Activated CD8-positive, alpha-beta T cell treated with anti-CD3 and anti-CD28 coated beads for 36 hours (primary cell): ENCODE measurements at regions not wholly inside any gene's neighbourhood (a gene's known extent, or its start where the extent isn't known, plus 50 kb on each side); places are given as distances from the start of the nearest gene placed in this dataset.

Experiments
- ATAC-seq: fragments of 200-7000 bp; cut with Tn5 transposase; one replicate; pipeline ENCODE4 v1.10.0; 2021; ENCODE audit warnings: mild to moderate bottlenecking, moderate library complexity
- CTCF ChIA-PET: fragments of 350-600 bp; sonication (Branson Sonifier 250); formaldehyde crosslinking; loops from one replicate; lab custom pipeline; 2021; ENCODE audit warnings: antibody characterized with exemption; lab: Charles Lee
- POLR2A ChIA-PET: fragments of 350-600 bp; sonication (Branson Sonifier 250); formaldehyde crosslinking; loops from one replicate; lab custom pipeline; 2021; ENCODE audit warnings: antibody characterized with exemption; lab: Charles Lee
- DNase-seq: peaks from one replicate; pipeline ENCODE4 v3.0.0-alpha.2; 2020
- H3K27ac Mint-ChIP-seq: one replicate; pipeline ENCODE4 v1.8.0; 2021; ENCODE audit warnings: mild to moderate bottlenecking, mixed read lengths
- H3K27me3 Mint-ChIP-seq: one replicate; pipeline ENCODE4 v1.8.0; 2021; ENCODE audit warnings: mixed read lengths
- H3K36me3 Mint-ChIP-seq: one replicate; pipeline ENCODE4 v1.8.0; 2021; ENCODE audit warnings: low read depth, mixed read lengths
- H3K4me1 Mint-ChIP-seq: one replicate; pipeline ENCODE4 v1.8.0; 2021; ENCODE audit warnings: low read depth, mixed read lengths
- H3K4me3 Mint-ChIP-seq: one replicate; pipeline ENCODE4 v1.8.0; 2021; ENCODE audit warnings: mild to moderate bottlenecking, moderate library complexity, mixed read lengths
- H3K9me3 Mint-ChIP-seq: one replicate; pipeline ENCODE4 v1.8.0; 2021; ENCODE audit warnings: mixed read lengths
- intact Hi-C: fragments of 100-400 bp; cut with micrococcal nuclease; formaldehyde crosslinking; loops from one replicate; pipeline ENCODE4 v1.10.0; 2022
- TF ChIP-seq, protein P1 (sequence below): fragments of 200-600 bp; IDR thresholded peaks from one replicate; pipeline ENCODE4 v1.8.0; 2022; ENCODE audit warnings: antibody characterized with exemption, mild to moderate bottlenecking

DNA sequence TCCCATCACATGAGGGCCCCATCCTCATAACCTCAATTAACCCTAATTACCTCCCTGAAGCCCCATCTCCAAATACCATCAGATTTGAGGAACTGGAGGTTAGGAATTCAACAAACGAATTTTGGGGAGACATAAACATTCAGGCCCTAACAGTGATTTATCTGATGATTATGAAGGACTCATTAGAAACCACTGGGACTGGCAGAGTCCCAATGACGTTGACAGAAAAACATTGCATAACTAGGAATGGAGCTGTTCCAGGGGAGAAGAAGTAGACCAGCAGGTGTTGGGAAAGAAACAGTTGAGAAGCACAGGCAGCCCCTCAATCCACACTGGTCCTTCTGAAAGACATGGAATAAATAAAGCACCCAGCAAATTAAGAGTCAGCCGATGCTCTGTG is 282.0 kb downstream of the MAP2K4 start:
- no peaks in the 10 kb centered on the region for H3K36me3 Mint-ChIP-seq
- ATAC-seq (no peak), DNase-seq (no peak)
- TF ChIP-seq, protein P1, sequence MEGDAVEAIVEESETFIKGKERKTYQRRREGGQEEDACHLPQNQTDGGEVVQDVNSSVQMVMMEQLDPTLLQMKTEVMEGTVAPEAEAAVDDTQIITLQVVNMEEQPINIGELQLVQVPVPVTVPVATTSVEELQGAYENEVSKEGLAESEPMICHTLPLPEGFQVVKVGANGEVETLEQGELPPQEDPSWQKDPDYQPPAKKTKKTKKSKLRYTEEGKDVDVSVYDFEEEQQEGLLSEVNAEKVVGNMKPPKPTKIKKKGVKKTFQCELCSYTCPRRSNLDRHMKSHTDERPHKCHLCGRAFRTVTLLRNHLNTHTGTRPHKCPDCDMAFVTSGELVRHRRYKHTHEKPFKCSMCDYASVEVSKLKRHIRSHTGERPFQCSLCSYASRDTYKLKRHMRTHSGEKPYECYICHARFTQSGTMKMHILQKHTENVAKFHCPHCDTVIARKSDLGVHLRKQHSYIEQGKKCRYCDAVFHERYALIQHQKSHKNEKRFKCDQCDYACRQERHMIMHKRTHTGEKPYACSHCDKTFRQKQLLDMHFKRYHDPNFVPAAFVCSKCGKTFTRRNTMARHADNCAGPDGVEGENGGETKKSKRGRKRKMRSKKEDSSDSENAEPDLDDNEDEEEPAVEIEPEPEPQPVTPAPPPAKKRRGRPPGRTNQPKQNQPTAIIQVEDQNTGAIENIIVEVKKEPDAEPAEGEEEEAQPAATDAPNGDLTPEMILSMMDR: no peak
- H3K9me3 Mint-ChIP-seq: peaks cover 4% of the 10 kb centered on the region
- ChIA-PET CTCF (no interaction called here), POLR2A (no interaction called here)
- H3K27ac Mint-ChIP-seq: no peak overlapping the region
- no peak overlapping the region for H3K4me3 Mint-ChIP-seq
- H3K27me3 Mint-ChIP-seq: no peaks in the 10 kb centered on the region
- intact Hi-C loops: no loop called here
- no peaks in the 10 kb centered on the region for H3K4me1 Mint-ChIP-seq

DNA sequence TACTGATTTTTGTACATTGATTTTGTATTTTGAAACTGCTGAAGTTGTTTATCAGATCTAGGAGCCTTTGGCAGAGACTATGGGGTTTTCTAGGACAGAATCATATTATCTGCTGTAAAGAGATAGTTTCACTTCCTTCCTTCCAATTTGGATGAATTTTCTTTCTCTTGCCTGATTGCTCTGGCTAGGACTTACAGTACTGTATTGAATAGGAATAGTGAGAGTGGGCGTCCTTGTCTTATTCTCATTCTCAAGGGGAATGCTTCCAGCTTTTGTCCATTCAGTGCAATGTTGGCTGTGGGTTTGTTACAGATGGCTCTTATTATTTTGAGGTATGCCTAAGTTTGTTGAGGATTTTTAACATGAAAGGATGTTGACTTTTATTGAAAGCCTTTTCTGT is 290.1 kb downstream of the MAP2K4 start:
- ChIA-PET CTCF (no interaction called here), POLR2A (no interaction called here)
- TF ChIP-seq, protein P1: no peak
- Mint-ChIP-seq H3K36me3 (no peaks in the 10 kb centered on the region), H3K4me3 (no peak overlapping the region), H3K4me1 (no peaks in the 10 kb centered on the region), H3K27me3 (no peaks in the 10 kb centered on the region), H3K27ac (no peak overlapping the region), H3K9me3 (peaks cover 27% of the 10 kb centered on the region)
- intact Hi-C loops: no loop called here
- ATAC-seq: no peak
- DNase-seq: no peak

DNA sequence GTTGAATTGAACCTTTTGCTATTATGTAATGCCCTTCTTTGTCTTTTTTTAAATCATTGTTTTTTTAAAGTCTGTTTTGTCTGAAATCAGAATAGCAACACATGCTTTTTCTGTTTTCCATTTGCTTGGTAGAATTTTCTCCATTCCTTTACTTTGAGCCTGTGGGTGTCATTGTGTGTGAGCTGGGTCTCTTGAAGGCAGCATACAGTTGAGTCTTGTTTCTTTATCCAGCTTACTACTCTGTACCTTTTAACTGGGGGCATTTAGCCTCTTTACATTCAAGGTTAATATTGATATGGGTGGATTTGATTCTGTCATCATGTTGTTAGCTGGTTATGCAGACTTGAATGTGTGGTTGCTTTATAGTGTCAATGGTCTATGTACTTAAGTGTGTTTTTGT is 292.0 kb downstream of the MAP2K4 start:
- TF ChIP-seq, protein P1: no peak
- intact Hi-C loops: no loop called here

DNA sequence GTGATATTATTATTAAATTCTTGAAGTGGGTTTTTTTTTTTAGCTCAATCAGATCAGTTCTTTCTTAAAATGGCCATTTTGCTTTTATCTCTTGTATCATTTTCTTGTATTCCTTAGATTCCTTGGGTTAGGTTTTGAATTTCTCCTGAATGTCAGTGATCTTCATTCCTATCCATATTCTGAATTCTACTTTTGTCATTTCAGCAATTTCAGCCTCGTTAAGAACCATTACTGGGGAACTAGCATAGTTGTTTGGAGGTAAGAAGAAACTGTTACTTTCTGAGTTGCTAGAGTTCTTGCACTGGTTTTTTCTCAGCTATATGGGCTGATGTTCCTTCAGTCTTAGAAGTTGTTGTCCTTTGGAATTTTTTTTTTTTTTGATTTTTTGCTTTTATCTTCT is 293.1 kb downstream of the MAP2K4 start:
- ATAC-seq: no peak
- Mint-ChIP-seq H3K9me3 (peaks cover 27% of the 10 kb centered on the region), H3K27me3 (no peaks in the 10 kb centered on the region), H3K27ac (no peak overlapping the region), H3K4me3 (no peak overlapping the region), H3K4me1 (no peaks in the 10 kb centered on the region), H3K36me3 (no peaks in the 10 kb centered on the region)
- ChIA-PET POLR2A (no interaction called here), CTCF (no interaction called here)
- intact Hi-C loops: no loop called here
- no peak for DNase-seq
- TF ChIP-seq, protein P1: no peak

More for the DNA sequence above, 292.0 kb downstream of the MAP2K4 start:
- Mint-ChIP-seq H3K27me3 (no peaks in the 10 kb centered on the region), H3K4me3 (no peak overlapping the region), H3K4me1 (no peaks in the 10 kb centered on the region), H3K27ac (no peak overlapping the region), H3K9me3 (peaks cover 27% of the 10 kb centered on the region), H3K36me3 (no peaks in the 10 kb centered on the region)
- ATAC-seq (no peak), DNase-seq (no peak)
- ChIA-PET POLR2A (no interaction called here), CTCF (no interaction called here)

DNA sequence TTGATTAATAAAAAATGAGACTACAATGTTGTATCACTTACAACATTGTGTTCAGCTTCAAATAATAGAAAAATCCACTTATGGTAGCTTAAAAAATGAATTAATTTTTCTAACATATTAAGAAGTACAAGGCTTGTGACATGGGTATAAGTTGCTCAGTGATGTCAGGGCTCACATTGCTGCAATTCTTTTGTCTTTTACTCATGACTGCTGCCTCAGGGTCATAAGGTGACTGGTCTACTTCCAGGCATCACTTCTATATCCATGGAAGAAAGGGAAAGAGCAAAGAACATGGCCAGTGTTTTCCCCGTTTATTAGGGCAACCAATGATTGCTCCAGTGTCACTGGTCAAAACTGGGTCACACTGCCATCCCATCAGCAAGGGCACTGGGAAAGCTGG is 295.3 kb downstream of the MAP2K4 start:
- Mint-ChIP-seq H3K4me1 (no peaks in the 10 kb centered on the region), H3K4me3 (no peak overlapping the region), H3K27ac (no peak overlapping the region), H3K27me3 (no peaks in the 10 kb centered on the region), H3K9me3 (peaks cover 26% of the 10 kb centered on the region), H3K36me3 (no peaks in the 10 kb centered on the region)
- DNase-seq (no peak), ATAC-seq (no peak)
- TF ChIP-seq, protein P1: no peak
- CTCF ChIA-PET: no interaction called here
- POLR2A ChIA-PET: no interaction called here
- intact Hi-C loops: no loop called here
